HepG2 (cell line): ENCODE measurements at regions not wholly inside any gene's neighbourhood (a gene's known extent, or its start where the extent isn't known, plus 50 kb on each side); places are given as distances from the start of the nearest gene placed in this dataset.

Source experiments
- MXD1 ChIP-seq: sonication (generic); formaldehyde crosslinking; IDR thresholded peaks from 2 replicates; pipeline ENCODE4 v1.4.0; 2020; ENCODE audit warnings: mild to moderate bottlenecking, missing genetic modification reagents
- NCOA5 ChIP-seq: sonication (generic); formaldehyde crosslinking; IDR thresholded peaks from 2 replicates; pipeline ENCODE4 v1.4.0; 2020; ENCODE audit warnings: missing genetic modification reagents
- NFIC ChIP-seq: IDR thresholded peaks from 2 replicates; pipeline ENCODE4 v1.6.1; 2012; ENCODE audit warnings: mild to moderate bottlenecking, low read length, inconsistent platforms
- POLR2G ChIP-seq: fragments of 200-400 bp; formaldehyde crosslinking; IDR thresholded peaks from 2 replicates; pipeline ENCODE4 v1.6.1; 2018; ENCODE audit warnings: mild to moderate bottlenecking, low read depth, low read length, moderate library complexity
- PREB ChIP-seq: sonication (generic); formaldehyde crosslinking; IDR thresholded peaks from 2 replicates; pipeline ENCODE4 v1.4.0; 2020; ENCODE audit warnings: missing genetic modification reagents
- REPIN1 ChIP-seq: sonication (generic); formaldehyde crosslinking; IDR thresholded peaks from 2 replicates; pipeline ENCODE4 v1.8.0; 2022; ENCODE audit warnings: missing genetic modification reagents, low read depth, mild to moderate bottlenecking, borderline replicate concordance
- SALL1 ChIP-seq: sonication (generic); formaldehyde crosslinking; IDR thresholded peaks from 2 replicates; pipeline ENCODE4 v1.8.0; 2022; ENCODE audit warnings: mild to moderate bottlenecking, missing genetic modification reagents
- TCF7 ChIP-seq: sonication (generic); IDR thresholded peaks from 2 replicates; pipeline ENCODE4 v1.6.1; 2016; ENCODE audit warnings: antibody characterized with exemption, low read depth
- TMF1 ChIP-seq: sonication (generic); formaldehyde crosslinking; IDR thresholded peaks from 2 replicates; pipeline ENCODE4 v1.8.1; 2022; ENCODE audit warnings: low read depth, missing genetic modification reagents
- ZHX1 ChIP-seq: sonication (generic); formaldehyde crosslinking; IDR thresholded peaks from 2 replicates; pipeline ENCODE4 v1.8.1; 2022; ENCODE audit warnings: low read depth, mild to moderate bottlenecking, missing genetic modification reagents
- ZNF282 ChIP-seq: fragments of 450-650 bp; IDR thresholded peaks from 2 replicates; pipeline ENCODE4 v1.6.1; 2018; ENCODE audit not compliant: partially characterized antibody
- ZNF367 ChIP-seq: sonication (generic); formaldehyde crosslinking; IDR thresholded peaks from 2 replicates; pipeline ENCODE4 v1.4.0; 2020; ENCODE audit warnings: missing genetic modification reagents, borderline replicate concordance

GRCh38 chr4:14928035-14928434 is 74.2 kb upstream of the CPEB2 start (continued):
- TF ChIP-seq POLR2G (no peak), NFIC (no peak), PREB (no peak), MXD1 (CRISPR knock-in tag) (no peak), ZHX1 (no peak), NCOA5 (CRISPR knock-in tag) (no peak), ZNF282 (no peak), TMF1 (CRISPR knock-in tag) (no peak), ZNF367 (CRISPR knock-in tag) (no peak), TCF7 (no peak), REPIN1 (CRISPR knock-in tag) (no peak), SALL1 (no peak)
- TF ChIP-seq, all 625 proteins: peak for 0
